PC-3 (cell line): ENCODE measurements at regions not wholly inside any gene's neighbourhood (a gene's known extent, or its start where the extent isn't known, plus 50 kb on each side); places are given as distances from the start of the nearest gene placed in this dataset.

Experiments
- EZH2 ChIP-seq: fragments of 300-600 bp; sonication (generic); IDR thresholded peaks from one replicate; pipeline ENCODE4 v1.6.1; 2017; ENCODE audit warnings: antibody characterized with exemption, mild to moderate bottlenecking, low read length; ENCODE audit not compliant: unreplicated experiment
- TF ChIP-seq, protein P1 (sequence below): fragments of 300-600 bp; sonication (generic); conservative IDR thresholded peaks from 2 replicates; pipeline ENCODE4 v1.5.1; 2017; ENCODE audit warnings: antibody characterized with exemption, low read depth, mild to moderate bottlenecking, low read length

DNA sequence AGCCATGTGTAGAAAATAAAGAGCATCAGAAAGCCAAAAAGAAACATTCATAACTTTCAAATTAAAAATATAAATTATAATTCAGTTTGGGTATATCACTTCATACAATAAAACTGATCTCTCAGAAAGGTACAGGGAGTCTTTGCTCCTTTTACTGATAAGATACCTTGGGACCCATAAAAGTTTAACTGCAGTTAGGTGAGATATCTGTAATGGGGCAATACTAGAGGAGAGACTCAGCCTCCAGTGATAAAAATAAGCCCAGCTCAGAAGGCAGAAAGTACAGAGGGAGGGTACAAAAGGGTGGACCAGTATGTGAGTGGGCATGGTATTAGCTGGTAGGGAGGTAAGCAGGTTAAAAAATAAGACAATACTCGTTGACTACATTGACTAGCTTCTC lies 180.9 kb upstream of the AGTR2 start:
- TF ChIP-seq, protein P1, sequence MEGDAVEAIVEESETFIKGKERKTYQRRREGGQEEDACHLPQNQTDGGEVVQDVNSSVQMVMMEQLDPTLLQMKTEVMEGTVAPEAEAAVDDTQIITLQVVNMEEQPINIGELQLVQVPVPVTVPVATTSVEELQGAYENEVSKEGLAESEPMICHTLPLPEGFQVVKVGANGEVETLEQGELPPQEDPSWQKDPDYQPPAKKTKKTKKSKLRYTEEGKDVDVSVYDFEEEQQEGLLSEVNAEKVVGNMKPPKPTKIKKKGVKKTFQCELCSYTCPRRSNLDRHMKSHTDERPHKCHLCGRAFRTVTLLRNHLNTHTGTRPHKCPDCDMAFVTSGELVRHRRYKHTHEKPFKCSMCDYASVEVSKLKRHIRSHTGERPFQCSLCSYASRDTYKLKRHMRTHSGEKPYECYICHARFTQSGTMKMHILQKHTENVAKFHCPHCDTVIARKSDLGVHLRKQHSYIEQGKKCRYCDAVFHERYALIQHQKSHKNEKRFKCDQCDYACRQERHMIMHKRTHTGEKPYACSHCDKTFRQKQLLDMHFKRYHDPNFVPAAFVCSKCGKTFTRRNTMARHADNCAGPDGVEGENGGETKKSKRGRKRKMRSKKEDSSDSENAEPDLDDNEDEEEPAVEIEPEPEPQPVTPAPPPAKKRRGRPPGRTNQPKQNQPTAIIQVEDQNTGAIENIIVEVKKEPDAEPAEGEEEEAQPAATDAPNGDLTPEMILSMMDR: no peak
- no peak for TF ChIP-seq EZH2
